HG02943 (cell line): ENCODE measurements at regions not wholly inside any gene's neighbourhood (a gene's known extent, or its start where the extent isn't known, plus 50 kb on each side); places are given as distances from the start of the nearest gene placed in this dataset.
"Not testable (repeated sequence)": the region's sequence is repeated elsewhere in the genome, so short reads cannot be mapped to it uniquely, and the experiment has no call there.

Experiments used
- ATAC-seq: cut with Tn5 transposase; IDR thresholded peaks from one replicate; pipeline ENCODE4 v1.9.1; 2021; ENCODE audit warnings: mild to moderate bottlenecking, low read depth, moderate library complexity; ENCODE audit not compliant: unreplicated experiment

- ATAC-seq, result no peak
Observed at GRCh38 chr6:140160494-140160893, 786.0 kb upstream of the CITED2 start.

DNA sequence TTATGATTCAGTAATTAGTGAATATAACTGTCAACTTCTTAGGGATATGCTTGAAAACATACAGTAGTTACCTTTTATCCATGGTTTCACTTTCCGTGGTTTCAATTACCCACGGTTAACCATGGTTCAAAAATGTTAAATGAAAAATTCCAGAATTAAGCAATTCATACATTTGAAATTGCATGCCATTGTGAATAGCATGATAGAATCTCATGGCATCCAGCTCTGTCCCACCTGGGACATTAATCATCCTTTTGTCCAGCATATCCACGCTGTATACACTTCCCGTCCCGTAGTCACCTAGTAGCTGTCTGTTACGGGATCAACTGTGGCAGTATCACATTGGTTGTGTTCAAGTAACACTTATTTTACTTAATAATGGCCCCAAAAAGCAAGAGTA, 781.7 kb upstream of the CITED2 start:
- ATAC-seq, result no peak

DNA sequence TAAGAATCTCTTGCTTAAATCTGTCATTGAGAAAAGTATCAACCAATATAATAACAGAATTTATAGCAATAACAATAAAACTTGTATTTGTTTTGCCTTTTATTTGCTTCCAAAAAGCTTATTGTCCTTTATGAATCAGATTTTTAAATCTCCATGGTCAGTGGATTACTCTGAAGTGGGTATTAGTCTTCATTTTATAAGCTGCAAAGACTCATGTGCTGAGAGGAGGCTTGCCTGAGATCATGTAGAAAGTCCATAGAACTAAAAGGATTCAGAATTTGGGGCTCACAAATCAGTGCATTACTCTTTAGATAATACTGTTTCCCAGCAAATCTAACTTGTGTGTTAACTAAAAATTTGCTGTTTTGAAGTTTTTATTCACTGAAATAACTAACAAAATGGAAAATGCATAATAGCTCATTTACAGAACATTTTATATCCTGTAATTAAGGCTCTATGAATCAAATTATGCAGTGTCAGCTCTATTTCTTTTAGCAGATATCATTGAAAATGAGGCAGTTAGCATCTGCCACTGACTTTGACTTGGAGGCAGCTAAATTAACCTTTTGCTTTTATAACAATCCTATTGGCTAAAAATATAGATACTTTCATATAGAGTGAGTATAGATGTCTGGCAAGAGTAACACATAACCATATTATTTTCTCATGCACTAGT, 781.1 kb upstream of the CITED2 start:
- ATAC-seq, result no peak

- ATAC-seq, result no peak
Observed at GRCh38 chr6:140153703-140154102, 779.3 kb upstream of the CITED2 start.

GRCh38 chr6:140147825-140148814, 773.7 kb upstream of the CITED2 start:
- not testable (repeated sequence) for ATAC-seq

DNA sequence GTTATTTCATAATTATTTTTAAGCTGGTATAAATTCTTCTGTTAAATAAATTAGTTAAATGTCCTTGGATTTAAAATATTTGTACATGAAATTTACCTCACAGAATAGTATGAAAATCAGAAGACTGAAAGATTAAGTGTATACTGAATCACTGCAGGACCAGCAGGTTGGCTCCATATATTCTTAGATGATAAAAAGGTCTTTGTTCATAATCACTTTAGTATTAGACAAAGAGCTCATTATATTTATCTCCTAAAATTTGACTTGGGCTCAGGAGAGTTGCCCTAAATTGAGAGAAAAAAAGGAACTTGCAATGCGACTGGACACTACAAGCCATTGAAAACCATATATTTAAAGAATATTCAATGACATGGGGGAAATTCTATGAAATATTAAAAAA, 766.4 kb upstream of the CITED2 start:
- no peak for ATAC-seq

- ATAC-seq, result no peak
Observed at GRCh38 chr6:140138311-140139010, 764.0 kb upstream of the CITED2 start.

GRCh38 chr6:140134224-140134623, 759.8 kb upstream of the CITED2 start:
- ATAC-seq, result no peak

DNA sequence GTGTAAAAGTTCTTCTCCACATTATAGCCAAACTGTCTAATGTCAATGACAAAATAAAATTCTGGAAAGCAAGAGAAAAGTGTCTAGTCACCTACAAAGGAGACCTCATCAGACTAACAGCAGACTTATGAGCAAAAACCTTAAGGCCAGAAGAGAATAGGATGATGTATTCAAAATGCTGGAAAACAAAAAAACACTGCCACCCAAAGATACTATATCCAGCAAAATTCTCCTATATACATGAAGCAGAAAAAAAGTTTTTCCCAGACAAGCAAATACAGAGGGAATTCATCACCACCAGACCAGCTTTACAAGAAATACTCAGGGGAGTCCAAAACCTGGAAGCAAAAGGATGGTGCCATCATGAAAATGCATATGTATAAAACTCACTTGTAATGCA, 755.6 kb upstream of the CITED2 start:
- ATAC-seq, result no peak

GRCh38 chr6:140124498-140124897, 750.0 kb upstream of the CITED2 start:
- ATAC-seq, result no peak

DNA sequence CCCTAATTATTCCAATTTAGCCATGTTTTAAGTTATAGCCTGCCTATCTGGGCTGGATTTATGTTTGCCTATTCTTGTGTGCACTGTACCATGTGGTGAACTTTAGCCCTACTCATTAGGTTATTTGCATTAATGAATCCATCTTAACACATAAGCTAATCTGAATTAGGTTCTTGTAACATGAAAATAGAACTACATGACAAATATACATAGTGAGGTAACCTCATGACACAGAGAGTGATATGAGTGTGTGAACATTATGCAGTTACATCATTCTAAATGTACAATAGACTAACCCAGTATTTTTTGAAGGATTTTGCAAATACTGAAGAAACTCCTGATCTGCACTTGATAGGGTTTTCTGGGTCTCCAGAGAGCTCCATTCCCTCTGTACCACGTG, 733.7 kb upstream of the CITED2 start:
- ATAC-seq, result no peak

DNA sequence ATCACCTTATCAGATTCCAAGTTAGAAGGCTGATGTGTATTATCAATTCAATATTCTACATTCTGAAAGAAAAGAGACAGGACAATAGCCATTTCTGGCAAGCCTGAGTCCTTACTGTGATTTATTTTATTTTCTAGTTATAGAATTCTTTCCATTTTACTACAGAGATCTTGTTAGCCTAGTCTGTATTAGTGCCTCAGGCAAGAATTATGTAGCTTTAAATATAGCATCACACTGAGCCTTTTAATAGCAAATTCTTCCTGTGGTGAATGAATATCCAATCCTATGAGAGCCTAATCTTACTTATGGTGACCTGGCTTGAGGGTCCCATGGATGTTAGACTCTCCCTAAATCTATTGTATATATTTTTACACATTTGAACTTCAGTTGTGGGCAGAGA, 732.8 kb upstream of the CITED2 start:
- ATAC-seq, result no peak

GRCh38 chr6:140105857-140106256, 731.4 kb upstream of the CITED2 start:
- ATAC-seq, result no peak

GRCh38 chr6:140105241-140105640, 730.8 kb upstream of the CITED2 start:
- no peak for ATAC-seq

- ATAC-seq, result no peak
Observed at GRCh38 chr6:140101818-140102217, 727.4 kb upstream of the CITED2 start.

- no peak for ATAC-seq
Observed at GRCh38 chr6:140101367-140101766, 726.9 kb upstream of the CITED2 start.

- no peak for ATAC-seq
Observed at GRCh38 chr6:140095532-140095931, 721.1 kb upstream of the CITED2 start.

DNA sequence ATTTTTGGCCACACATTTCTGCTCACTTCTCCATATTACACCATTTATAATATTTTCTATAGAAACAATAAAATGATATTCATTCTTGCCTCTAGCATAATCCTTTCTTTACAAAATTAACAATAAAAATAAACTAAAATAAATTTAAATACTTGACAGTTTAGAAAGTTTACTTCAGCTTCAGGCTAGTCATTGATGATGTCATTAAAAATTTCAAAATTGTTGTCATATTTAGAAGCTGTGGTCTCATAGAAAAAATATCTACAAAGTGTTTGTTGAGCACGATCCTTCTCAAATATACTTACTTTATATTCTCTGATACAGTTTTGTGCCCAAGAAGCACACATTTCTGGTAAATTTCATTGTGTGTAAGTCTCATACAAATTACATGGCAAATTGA, 717.4 kb upstream of the CITED2 start:
- ATAC-seq, result no peak

- ATAC-seq, result no peak
Observed at GRCh38 chr6:140090871-140091270, 716.4 kb upstream of the CITED2 start.

GRCh38 chr6:140083375-140083774, 708.9 kb upstream of the CITED2 start:
- no peak for ATAC-seq

GRCh38 chr6:140082867-140083297, 708.4 kb upstream of the CITED2 start:
- no peak for ATAC-seq
